ENCODE measurements at regions not wholly inside any gene's neighbourhood (a gene's known extent, or its start where the extent isn't known, plus 50 kb on each side); places are given as distances from the start of the nearest gene placed in this dataset.

DNA sequence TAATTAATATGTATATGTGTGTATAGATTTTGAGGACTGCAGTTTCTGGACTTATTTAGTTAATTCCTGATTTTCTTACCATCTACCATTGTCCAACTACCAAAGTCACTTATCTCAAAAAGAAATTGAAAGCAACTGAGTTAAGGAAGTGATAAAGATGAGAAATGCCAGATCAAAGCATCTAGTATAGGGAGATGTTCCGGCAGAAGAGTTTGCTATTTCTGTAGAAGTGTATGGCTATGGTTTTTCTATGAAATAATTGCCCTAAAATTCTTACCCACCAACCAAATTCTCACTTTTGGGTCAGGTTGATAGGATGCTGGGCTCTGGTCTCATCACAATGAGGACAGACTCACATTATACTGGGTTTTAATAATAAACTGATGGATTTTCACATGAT lies 64.0 kb upstream of the RAB11FIP2 start:
- Histone ChIP-seq H3K4me1 (peaks cover 0 to 9% (median 0%) of the 10 kb centered on the region in 3 donors), H3K4me3 (no peak overlapping the region), H3K9me3 (no peaks in the 10 kb centered on the region), H3K27ac (no peak overlapping the region), H3K36me3 (no peaks in the 10 kb centered on the region), H3K27me3 (no peaks in the 10 kb centered on the region)
- no peak for TF ChIP-seq EP300 (IDR thresholded peaks at IDR 0.05)
- ATAC-seq, result no peak
- WGBS, 2 donors (ENCODE audit: low coverage in 1 of 2), result 91% methylated on average over 1 of the region's 1 CpG; no CpG with 5 or more reads in 1 of the 2 donors

DNA sequence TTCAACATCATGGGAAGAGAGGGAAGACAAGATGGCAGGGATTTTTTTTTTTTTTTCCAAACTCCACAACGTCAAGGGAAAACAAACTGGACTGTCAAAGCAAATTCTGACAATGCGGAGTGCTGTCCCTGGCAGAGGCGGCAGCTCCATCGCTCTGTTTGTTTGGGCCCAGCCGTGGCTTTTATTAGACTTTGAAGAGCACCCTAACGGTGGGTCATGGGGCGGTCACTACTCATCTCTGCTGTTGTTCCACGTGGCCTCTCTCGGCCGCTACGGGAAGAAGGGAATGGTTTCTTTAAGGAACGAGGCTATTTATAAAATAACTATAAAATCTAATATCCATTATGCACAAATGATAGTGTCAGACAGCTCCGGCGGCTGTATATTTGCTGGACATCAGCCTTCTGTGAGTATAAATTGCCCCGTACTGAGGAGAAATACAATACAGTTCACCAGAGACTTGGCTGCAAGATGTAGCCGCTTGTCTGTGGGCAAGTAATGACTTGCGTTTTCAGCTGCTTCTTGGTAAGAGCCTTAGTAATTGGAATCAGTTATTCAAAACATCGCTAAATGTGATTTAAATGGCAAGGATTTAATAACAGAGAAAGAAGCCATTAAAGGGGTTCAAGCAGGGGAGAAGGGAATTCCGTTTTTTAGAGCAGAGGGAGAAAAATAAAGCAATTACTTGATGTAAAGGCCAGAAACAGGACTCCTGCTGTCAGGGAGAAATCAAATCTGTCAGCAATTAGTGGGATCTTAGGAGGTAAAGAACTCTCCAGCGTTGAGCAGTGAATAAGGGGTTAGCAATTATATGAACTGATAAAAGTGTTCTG lies 61.7 kb upstream of the RAB11FIP2 start:
- no peak for ATAC-seq
- 49 to 72% methylated on average over 19 to 20 of the region's 20 CpGs for WGBS, 2 donors (ENCODE audit: low coverage in 1 of 2)
- Histone ChIP-seq H3K27ac (peak overlapping the region in 1 of 4 donors; percentile 26), H3K4me1 (no peaks in the 10 kb centered on the region), H3K27me3 (no peaks in the 10 kb centered on the region), H3K36me3 (no peaks in the 10 kb centered on the region), H3K9me3 (no peaks in the 10 kb centered on the region), H3K4me3 (no peak overlapping the region)
- TF ChIP-seq EP300 (IDR thresholded peaks at IDR 0.05), result no peak
- no peak for TF ChIP-seq POLR2AphosphoS5 (IDR thresholded peaks at IDR 0.05)
- no peak for TF ChIP-seq CTCF (IDR thresholded peaks at IDR 0.05)
- TF ChIP-seq POLR2A (IDR thresholded peaks at IDR 0.05), result no peak

DNA sequence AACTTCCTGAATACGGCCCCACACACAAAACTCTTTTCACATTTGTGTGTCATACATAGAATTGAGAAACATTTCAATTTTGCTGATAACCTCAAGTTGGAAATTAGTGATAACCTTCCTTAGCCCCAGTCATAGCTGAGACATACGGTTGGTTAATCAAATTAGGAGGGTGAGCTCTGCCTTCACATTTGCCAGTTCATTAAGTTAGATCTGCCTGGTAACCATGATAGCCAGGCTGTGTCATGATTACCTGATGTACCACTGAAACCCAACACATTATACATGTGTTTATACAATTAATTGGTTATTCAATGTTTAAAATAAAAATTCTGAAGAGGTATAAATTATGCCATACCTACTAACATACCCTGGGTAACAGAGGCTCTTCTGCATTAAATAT lies 60.8 kb upstream of the RAB11FIP2 start:
- TF ChIP-seq POLR2AphosphoS5 (IDR thresholded peaks at IDR 0.05) (no peak), CTCF (IDR thresholded peaks at IDR 0.05) (no peak), EP300 (IDR thresholded peaks at IDR 0.05) (no peak), POLR2A (IDR thresholded peaks at IDR 0.05) (no peak)
- no peak overlapping the region for H3K4me3 ChIP-seq
- 83 to 87% methylated on average over 2 of the region's 2 CpGs for WGBS, 2 donors (ENCODE audit: low coverage in 1 of 2)
- H3K9me3 ChIP-seq, result no peaks in the 10 kb centered on the region
- no peaks in the 10 kb centered on the region for H3K36me3 ChIP-seq
- no peaks in the 10 kb centered on the region for H3K27me3 ChIP-seq
- no peak for ATAC-seq
- no peak overlapping the region for H3K27ac ChIP-seq
- no peaks in the 10 kb centered on the region for H3K4me1 ChIP-seq

DNA sequence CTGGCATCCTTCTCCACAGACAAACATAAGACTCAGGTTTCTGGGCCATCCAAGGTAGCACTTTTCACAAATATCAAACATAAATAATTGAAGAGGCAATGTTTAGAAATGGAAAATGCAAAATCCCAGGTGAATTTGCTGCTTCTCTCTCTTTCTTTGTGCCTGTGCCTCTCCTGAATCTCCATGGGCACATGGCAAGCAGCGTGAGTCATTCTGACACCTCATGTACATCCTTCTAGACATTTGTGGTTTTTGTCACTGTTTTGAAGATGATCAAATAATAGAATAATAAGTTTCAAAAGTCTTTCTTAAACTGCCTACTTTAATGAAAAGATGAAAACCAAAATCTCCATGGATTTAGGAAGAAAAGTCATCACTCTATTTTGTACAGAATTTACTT lies 60.3 kb upstream of the RAB11FIP2 start:
- Histone ChIP-seq H3K4me3 (no peak overlapping the region), H3K27ac (no peak overlapping the region), H3K36me3 (no peaks in the 10 kb centered on the region), H3K9me3 (no peaks in the 10 kb centered on the region), H3K27me3 (no peaks in the 10 kb centered on the region), H3K4me1 (no peaks in the 10 kb centered on the region)
- WGBS, 2 donors (ENCODE audit: low coverage in 1 of 2), result 87 to 100% methylated on average over 1 of the region's 1 CpG
- TF ChIP-seq EP300 (IDR thresholded peaks at IDR 0.05), result no peak
- TF ChIP-seq POLR2A (IDR thresholded peaks at IDR 0.05), result no peak
- no peak for TF ChIP-seq POLR2AphosphoS5 (IDR thresholded peaks at IDR 0.05)
- TF ChIP-seq CTCF (IDR thresholded peaks at IDR 0.05), result no peak
- no peak for ATAC-seq

DNA sequence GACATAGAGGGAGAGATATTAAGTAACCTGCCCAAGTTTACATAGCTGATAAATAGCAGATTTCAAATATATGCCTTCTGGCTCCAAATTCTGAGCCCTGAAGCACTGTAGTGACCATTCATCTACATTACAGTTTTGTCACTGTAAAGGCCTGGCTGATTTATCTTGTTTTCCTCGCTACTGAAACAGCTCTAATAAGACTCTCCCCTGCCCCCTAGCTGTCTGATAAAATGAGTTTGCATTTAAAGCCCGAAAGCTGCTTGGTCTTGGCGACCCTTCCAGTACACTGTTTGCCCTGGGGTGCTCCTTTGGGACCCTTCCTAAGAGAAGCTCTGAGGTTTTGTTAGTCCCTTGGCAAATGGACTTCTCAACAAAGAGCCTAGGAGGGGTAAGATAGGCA lies 59.7 kb upstream of the RAB11FIP2 start:
- Histone ChIP-seq H3K4me3 (no peak overlapping the region), H3K27ac (no peak overlapping the region), H3K9me3 (no peaks in the 10 kb centered on the region), H3K27me3 (no peaks in the 10 kb centered on the region), H3K36me3 (no peaks in the 10 kb centered on the region), H3K4me1 (no peaks in the 10 kb centered on the region)
- WGBS, 2 donors (ENCODE audit: low coverage in 1 of 2), result 73% methylated on average over 3 of the region's 3 CpGs; no CpG with 5 or more reads in 1 of the 2 donors
- TF ChIP-seq CTCF (IDR thresholded peaks at IDR 0.05) (peak in 2 of 4 experiments; percentile 6 to 35), POLR2A (IDR thresholded peaks at IDR 0.05) (no peak), EP300 (IDR thresholded peaks at IDR 0.05) (no peak), POLR2AphosphoS5 (IDR thresholded peaks at IDR 0.05) (no peak)
- no peak for ATAC-seq
